ENCODE measurements at regions not wholly inside any gene's neighbourhood (a gene's known extent, or its start where the extent isn't known, plus 50 kb on each side); places are given as distances from the start of the nearest gene placed in this dataset.

- TF ChIP-seq FOXA1 (IDR thresholded peaks at IDR 0.05) (no peak), NFRKB (IDR thresholded peaks at IDR 0.05) (no peak), ELF4 (IDR thresholded peaks at IDR 0.05) (no peak), TARDBP (IDR thresholded peaks at IDR 0.05) (no peak), SUZ12 (IDR thresholded peaks at IDR 0.05) (no peak), FOXM1 (IDR thresholded peaks at IDR 0.05; ENCODE audit: borderline replicate concordance) (no peak), SP1 (IDR thresholded peaks at IDR 0.05) (no peak), HDGF (IDR thresholded peaks at IDR 0.05; ENCODE audit: borderline replicate concordance) (no peak)
Measured at GRCh38 chr1:164226977-164227376, 332.0 kb upstream of the PBX1 start.
